ENCODE measurements at regions not wholly inside any gene's neighbourhood (a gene's known extent, or its start where the extent isn't known, plus 50 kb on each side); places are given as distances from the start of the nearest gene placed in this dataset.

- H3K4me1 Mint-ChIP-seq (ENCODE audit: low read depth, unreplicated experiment), result no peaks in the 10 kb centered on the region
- no peaks in the 10 kb centered on the region for H3K36me3 ChIP-seq (ENCODE audit: control insufficient read depth, insufficient read depth, low read length)
- H3K36me3 Mint-ChIP-seq (ENCODE audit: insufficient read depth, unreplicated experiment), result no peaks in the 10 kb centered on the region
- H3K4me1 ChIP-seq, result no peaks in the 10 kb centered on the region
- H3K9me3 ChIP-seq, result no peaks in the 10 kb centered on the region
- no peak overlapping the region for H3K27ac Mint-ChIP-seq (ENCODE audit: unreplicated experiment)
- no peak overlapping the region for H3K4me3 Mint-ChIP-seq (ENCODE audit: unreplicated experiment)
- ChIA-PET POLR2A (no interaction called here), CTCF (no interaction called here)
- DNase-seq, result no peak
- no TSS peak for BruUV-seq (replicated peaks)
- peaks cover 12% of the 10 kb centered on the region for H3K9me3 Mint-ChIP-seq (ENCODE audit: unreplicated experiment)
- H3K27me3 ChIP-seq (replicated peaks; ENCODE audit: control insufficient read depth, insufficient read depth, low read length), result no peaks in the 10 kb centered on the region; the same call in 1 of the 2 replicates
- no peak overlapping the region for H3K4me3 ChIP-seq (ENCODE audit: low read depth, low read length)
- H3K27me3 Mint-ChIP-seq (ENCODE audit: insufficient read depth, unreplicated experiment), result peaks cover 4% of the 10 kb centered on the region
- intact Hi-C loops (cut with micrococcal nuclease; ENCODE audit: unreplicated experiment), result no loop called here
- no peak for TF ChIP-seq CTCF (IDR thresholded peaks at IDR 0.05; ENCODE audit: insufficient read depth in 1 of 2, low read depth in 1 of 2, low read length in 1 of 2, severe bottlenecking in 1 of 2, unreplicated experiment in 1 of 2)
Observed at GRCh38 chr2:234608946-234609345, 112.1 kb upstream of the ARL4C start.

- Mint-ChIP-seq H3K9me3 (ENCODE audit: unreplicated experiment) (peaks cover 12% of the 10 kb centered on the region), H3K36me3 (ENCODE audit: insufficient read depth, unreplicated experiment) (no peaks in the 10 kb centered on the region), H3K4me3 (ENCODE audit: unreplicated experiment) (no peak overlapping the region), H3K4me1 (ENCODE audit: low read depth, unreplicated experiment) (no peaks in the 10 kb centered on the region), H3K27ac (ENCODE audit: unreplicated experiment) (no peak overlapping the region), H3K27me3 (ENCODE audit: insufficient read depth, unreplicated experiment) (peaks cover 4% of the 10 kb centered on the region)
- Histone ChIP-seq H3K4me1 (no peaks in the 10 kb centered on the region), H3K4me3 (ENCODE audit: low read depth, low read length) (no peak overlapping the region), H3K27me3 (replicated peaks; ENCODE audit: control insufficient read depth, insufficient read depth, low read length) (no peaks in the 10 kb centered on the region; the same call in 1 of the 2 replicates), H3K36me3 (ENCODE audit: control insufficient read depth, insufficient read depth, low read length) (no peaks in the 10 kb centered on the region), H3K9me3 (no peaks in the 10 kb centered on the region)
- no peak for TF ChIP-seq CTCF (IDR thresholded peaks at IDR 0.05; ENCODE audit: insufficient read depth in 1 of 2, low read depth in 1 of 2, low read length in 1 of 2, severe bottlenecking in 1 of 2, unreplicated experiment in 1 of 2)
- DNase-seq, result no peak
- intact Hi-C loops (cut with micrococcal nuclease; ENCODE audit: unreplicated experiment), result no loop called here
- BruUV-seq (replicated peaks), result no TSS peak
- CTCF ChIA-PET, result no interaction called here
- POLR2A ChIA-PET, result no interaction called here
Observed at GRCh38 chr2:234607691-234608090, 110.8 kb upstream of the ARL4C start.

DNA sequence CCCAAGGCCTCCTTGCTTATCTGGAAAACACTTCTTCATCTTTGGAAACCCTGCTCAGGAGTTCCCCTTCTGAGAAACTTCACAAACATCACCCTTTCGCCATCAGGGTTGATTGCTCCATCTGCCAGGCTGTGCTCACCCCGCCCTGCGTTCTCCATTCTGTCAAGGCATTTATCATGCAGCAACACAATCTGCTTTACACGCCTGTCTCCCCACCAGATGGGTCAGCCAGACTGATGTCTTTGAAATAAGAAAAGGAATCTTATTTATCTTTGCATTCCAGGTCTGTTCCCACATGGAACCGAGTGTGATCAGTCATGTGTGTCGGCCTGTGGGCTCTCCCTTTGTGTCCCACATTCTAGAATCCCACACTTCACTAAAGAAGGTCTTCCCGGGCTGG is 110.0 kb upstream of the ARL4C start:
- Histone ChIP-seq H3K9me3 (no peaks in the 10 kb centered on the region), H3K36me3 (ENCODE audit: control insufficient read depth, insufficient read depth, low read length) (no peaks in the 10 kb centered on the region), H3K4me1 (no peaks in the 10 kb centered on the region), H3K27me3 (replicated peaks; ENCODE audit: control insufficient read depth, insufficient read depth, low read length) (no peaks in the 10 kb centered on the region; the same call in 1 of the 2 replicates), H3K4me3 (ENCODE audit: low read depth, low read length) (no peak overlapping the region)
- ChIA-PET POLR2A (no interaction called here), CTCF (no interaction called here)
- Mint-ChIP-seq H3K27me3 (ENCODE audit: insufficient read depth, unreplicated experiment) (peaks cover under 1% of the 10 kb centered on the region), H3K27ac (ENCODE audit: unreplicated experiment) (no peak overlapping the region), H3K9me3 (ENCODE audit: unreplicated experiment) (peaks cover 4% of the 10 kb centered on the region), H3K4me1 (ENCODE audit: low read depth, unreplicated experiment) (no peaks in the 10 kb centered on the region), H3K4me3 (ENCODE audit: unreplicated experiment) (no peak overlapping the region), H3K36me3 (ENCODE audit: insufficient read depth, unreplicated experiment) (no peaks in the 10 kb centered on the region)
- intact Hi-C loops (cut with micrococcal nuclease; ENCODE audit: unreplicated experiment), result no loop called here
- no TSS peak for BruUV-seq (replicated peaks)
- TF ChIP-seq CTCF (IDR thresholded peaks at IDR 0.05; ENCODE audit: insufficient read depth in 1 of 2, low read depth in 1 of 2, low read length in 1 of 2, severe bottlenecking in 1 of 2, unreplicated experiment in 1 of 2), result no peak
- DNase-seq, result no peak
